ENCODE measurements at regions not wholly inside any gene's neighbourhood (a gene's known extent, or its start where the extent isn't known, plus 50 kb on each side); places are given as distances from the start of the nearest gene placed in this dataset.

GRCh38 chr20:40744072-40744817, 55.2 kb upstream of the MAFB start:
- H3K9me3 ChIP-seq, result no peaks in the 10 kb centered on the region
- TF ChIP-seq CTCF (IDR thresholded peaks at IDR 0.05), result no peak
- TF ChIP-seq POLR2A (IDR thresholded peaks at IDR 0.05), result no peak
- H3K27ac ChIP-seq, result no peak overlapping the region
- H3K4me3 ChIP-seq, result no peak overlapping the region
- WGBS, 2 donors, result 68 to 79% methylated on average over 15 of the region's 15 CpGs
- intact Hi-C loops (cut with DNase I), result loop anchor here (10.0 kb wide), 1 partner anchor 201 kb away; no protein-coding TSS in a partner anchor
- no peaks in the 10 kb centered on the region for H3K4me1 ChIP-seq
- H3K27me3 ChIP-seq, result peaks cover 0 to 25% (median 0%) of the 10 kb centered on the region in 4 donors
- no peak for DNase-seq
- H3K36me3 ChIP-seq, result no peaks in the 10 kb centered on the region

- TF ChIP-seq POLR2A (IDR thresholded peaks at IDR 0.05), result no peak
- no peak for TF ChIP-seq CTCF (IDR thresholded peaks at IDR 0.05)
- intact Hi-C loops (cut with DNase I), result loop anchor here (10.0 kb wide), 1 partner anchor 200 kb away; no protein-coding TSS in a partner anchor
- WGBS, 2 donors, result 56 to 73% methylated on average over 3 of the region's 3 CpGs
- H3K9me3 ChIP-seq, result no peaks in the 10 kb centered on the region
- H3K4me1 ChIP-seq, result no peaks in the 10 kb centered on the region
- H3K27me3 ChIP-seq, result peaks cover 0 to 23% (median 0%) of the 10 kb centered on the region in 4 donors
- H3K27ac ChIP-seq, result no peak overlapping the region
- no peak for DNase-seq
- no peak overlapping the region for H3K4me3 ChIP-seq
- no peaks in the 10 kb centered on the region for H3K36me3 ChIP-seq
Measured at GRCh38 chr20:40744818-40745175, 55.8 kb upstream of the MAFB start.

- no peak for DNase-seq
- 76 to 79% methylated on average over 5 of the region's 5 CpGs for whole genome bisulfite sequencing, 2 donors
- Histone ChIP-seq H3K9me3 (no peaks in the 10 kb centered on the region), H3K36me3 (no peaks in the 10 kb centered on the region), H3K4me1 (no peaks in the 10 kb centered on the region), H3K4me3 (no peak overlapping the region), H3K27me3 (peaks cover 0 to 11% (median 0%) of the 10 kb centered on the region in 4 donors), H3K27ac (no peak overlapping the region)
- intact Hi-C loops (cut with DNase I), result loop anchor here (10.0 kb wide), 1 partner anchor 199 kb away; no protein-coding TSS in a partner anchor
- TF ChIP-seq CTCF (IDR thresholded peaks at IDR 0.05) (no peak), POLR2A (IDR thresholded peaks at IDR 0.05) (no peak)
Measured at GRCh38 chr20:40746251-40746650, 57.2 kb upstream of the MAFB start.

GRCh38 chr20:40748182-40748581, 59.1 kb upstream of the MAFB start:
- intact Hi-C loops (cut with DNase I), result loop anchor here (10.0 kb wide), 1 partner anchor 197 kb away; no protein-coding TSS in a partner anchor
- Histone ChIP-seq H3K9me3 (no peaks in the 10 kb centered on the region), H3K36me3 (no peaks in the 10 kb centered on the region), H3K27ac (no peak overlapping the region), H3K27me3 (peaks cover 0 to 7% (median 0%) of the 10 kb centered on the region in 4 donors), H3K4me3 (no peak overlapping the region), H3K4me1 (no peaks in the 10 kb centered on the region)
- no peak for DNase-seq
- WGBS, 2 donors, result 88 to 91% methylated on average over 3 of the region's 3 CpGs
- no peak for TF ChIP-seq POLR2A (IDR thresholded peaks at IDR 0.05)
- no peak for TF ChIP-seq CTCF (IDR thresholded peaks at IDR 0.05)

- H3K4me1 ChIP-seq, result peaks cover 4 to 7% (median 6%) of the 10 kb centered on the region in 3 donors
- no peak overlapping the region for H3K27ac ChIP-seq
- H3K27me3 ChIP-seq, result peaks cover 0 to 10% (median 0%) of the 10 kb centered on the region in 4 donors
- DNase-seq, result no peak
- H3K9me3 ChIP-seq, result no peaks in the 10 kb centered on the region
- TF ChIP-seq POLR2A (IDR thresholded peaks at IDR 0.05) (no peak), CTCF (IDR thresholded peaks at IDR 0.05) (no peak)
- no peak overlapping the region for H3K4me3 ChIP-seq
- intact Hi-C loops (cut with DNase I), result loop anchor here (10.0 kb wide), 1 partner anchor 195 kb away; no protein-coding TSS in a partner anchor
- 73 to 76% methylated on average over 2 of the region's 2 CpGs for WGBS, 2 donors
- H3K36me3 ChIP-seq, result no peaks in the 10 kb centered on the region
Measured at GRCh38 chr20:40749985-40750506, 61.0 kb upstream of the MAFB start.
